GM12892 (cell line): ENCODE measurements at regions not wholly inside any gene's neighbourhood (a gene's known extent, or its start where the extent isn't known, plus 50 kb on each side); places are given as distances from the start of the nearest gene placed in this dataset.

Experiments
- DNase-seq: peaks from one replicate; pipeline ENCODE4 v3.0.0; 2011; ENCODE audit not compliant: insufficient read length
- FAIRE-seq: peaks from 2 replicates; lab custom pipeline; 2011; peaks lifted over from hg19 to GRCh38; lab: Jason Lieb, UNC
- POLR2A ChIP-seq: IDR thresholded peaks from 2 replicates; pipeline ENCODE4 v1.6.1; 2011; ENCODE audit warnings: low read depth, low read length, control low read depth
- POLR2AphosphoS5 ChIP-seq: IDR thresholded peaks from 2 replicates; pipeline ENCODE4 v1.6.1; 2011; ENCODE audit warnings: low read depth, low read length, control low read depth
- TAF1 ChIP-seq: IDR thresholded peaks from 2 replicates; pipeline ENCODE4 v1.6.1; 2011; ENCODE audit warnings: low read depth, mild to moderate bottlenecking, control low read depth, low read length, borderline replicate concordance

DNA sequence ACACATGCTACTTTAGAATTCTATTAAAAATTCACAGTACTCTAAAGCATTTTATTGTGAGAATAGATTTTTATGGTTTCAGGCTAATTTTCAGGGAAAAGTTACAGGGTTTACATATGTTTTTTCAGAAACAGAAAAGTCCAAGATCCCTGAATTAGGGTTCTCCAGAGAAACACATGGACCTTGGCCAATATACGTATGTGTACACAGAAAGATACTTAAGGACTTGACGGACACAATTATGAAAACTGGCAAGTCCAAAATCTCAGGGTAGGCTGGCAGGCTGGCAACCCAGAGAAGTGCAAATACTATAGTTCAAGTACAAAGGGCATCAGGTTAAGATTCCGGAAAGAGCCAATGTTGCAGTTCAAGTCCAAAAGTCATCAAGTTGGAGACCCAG is 1897.8 kb upstream of the PCDH10 start:
- no peak for FAIRE-seq
- DNase-seq = no peak
- TF ChIP-seq POLR2AphosphoS5 (no peak), TAF1 (no peak), POLR2A (no peak)

GRCh38 chr4:131257241-131257640 is 1891.9 kb upstream of the PCDH10 start:
- FAIRE-seq (no peak), DNase-seq (no peak)
- no peak for TF ChIP-seq TAF1
- no peak for TF ChIP-seq POLR2AphosphoS5
- TF ChIP-seq POLR2A = no peak

DNA sequence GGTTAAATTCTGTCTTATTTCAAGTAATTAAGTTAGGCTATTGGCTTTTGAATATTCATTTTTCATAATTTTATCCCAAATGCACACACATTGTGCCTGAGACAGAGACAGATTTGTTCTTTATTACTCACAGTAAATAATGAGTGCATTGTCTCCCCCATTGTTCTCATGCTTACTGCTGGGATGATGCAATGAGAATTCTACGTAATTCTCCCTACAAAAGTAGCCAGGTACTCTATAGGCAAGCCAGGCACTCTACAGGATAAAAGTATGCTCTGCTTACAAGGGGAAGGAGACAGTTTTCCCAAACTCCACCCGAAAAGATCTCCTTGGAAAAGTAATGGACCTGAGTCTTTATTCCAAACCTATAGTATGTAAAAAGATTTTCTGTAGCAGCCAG is 1890.7 kb upstream of the PCDH10 start:
- DNase-seq (no peak), FAIRE-seq (no peak)
- TF ChIP-seq POLR2A = no peak
- TF ChIP-seq TAF1 = no peak
- TF ChIP-seq POLR2AphosphoS5 = no peak

- DNase-seq (no peak), FAIRE-seq (no peak)
- TF ChIP-seq POLR2AphosphoS5 = no peak
- no peak for TF ChIP-seq POLR2A
- no peak for TF ChIP-seq TAF1
Measured at GRCh38 chr4:131288441-131288840, 1860.7 kb upstream of the PCDH10 start.

DNA sequence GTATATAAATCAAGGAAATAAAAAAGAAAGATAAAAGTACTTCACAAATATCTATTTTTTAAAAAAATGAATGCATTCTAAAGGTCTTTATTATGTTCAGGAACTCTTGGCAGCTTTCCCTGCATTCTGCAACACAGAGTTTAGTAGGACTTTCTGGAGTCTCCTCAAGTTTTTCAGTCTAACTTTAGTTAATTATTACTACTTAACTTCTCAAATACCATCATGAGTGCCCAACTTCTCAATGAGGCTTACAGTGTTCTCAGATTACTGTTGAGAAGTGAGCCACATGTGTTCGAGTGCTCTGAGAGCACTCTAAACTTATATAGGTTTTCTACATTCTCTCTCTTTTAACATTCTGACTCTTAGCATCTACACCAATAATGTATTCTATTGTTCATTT is 1852.9 kb upstream of the PCDH10 start:
- FAIRE-seq = no peak
- TF ChIP-seq POLR2A (no peak), POLR2AphosphoS5 (no peak), TAF1 (no peak)

DNA sequence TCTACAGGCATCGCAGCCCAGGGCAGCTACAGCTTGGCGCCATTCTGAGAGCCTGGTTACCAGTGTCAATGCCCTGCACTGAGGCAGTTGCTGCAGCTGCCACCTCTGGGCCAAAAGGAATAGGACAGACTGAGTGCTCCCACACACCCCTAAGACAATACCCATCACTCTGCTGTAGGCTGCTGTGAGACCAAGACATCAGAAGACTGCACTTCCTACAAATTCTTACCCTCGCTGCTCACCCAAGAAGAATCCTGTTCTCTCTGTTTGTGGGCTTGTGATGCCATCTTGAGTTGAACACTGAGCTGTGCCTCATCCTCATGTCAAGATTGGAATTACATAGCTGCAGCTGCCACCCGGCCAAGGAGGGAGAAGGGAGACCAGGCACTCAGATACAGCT is 1847.0 kb upstream of the PCDH10 start:
- FAIRE-seq (no peak), DNase-seq (no peak)
- TF ChIP-seq TAF1 = no peak
- TF ChIP-seq POLR2AphosphoS5 = no peak
- no peak for TF ChIP-seq POLR2A

More for the DNA sequence above, 1852.9 kb upstream of the PCDH10 start:
- no peak for DNase-seq

DNA sequence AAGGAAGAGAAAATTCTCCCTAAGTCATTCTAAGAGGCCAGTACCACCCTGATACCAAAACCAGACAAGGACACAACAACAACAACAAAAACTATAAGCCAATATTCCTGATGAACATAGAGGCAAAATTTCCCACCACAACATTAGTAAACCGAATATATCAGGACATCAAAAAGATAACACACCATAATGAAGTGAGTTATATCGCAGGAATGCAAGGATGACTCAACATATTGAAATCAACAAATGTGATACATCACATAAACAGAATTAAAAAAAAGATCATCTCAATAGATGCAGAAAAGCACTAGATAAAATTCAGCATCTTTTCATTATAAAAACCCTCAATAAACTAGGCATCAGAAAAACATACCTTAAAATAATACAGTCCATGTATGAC is 1844.4 kb upstream of the PCDH10 start:
- DNase-seq (no peak), FAIRE-seq (no peak)
- TF ChIP-seq POLR2A (no peak), POLR2AphosphoS5 (no peak), TAF1 (no peak)

DNA sequence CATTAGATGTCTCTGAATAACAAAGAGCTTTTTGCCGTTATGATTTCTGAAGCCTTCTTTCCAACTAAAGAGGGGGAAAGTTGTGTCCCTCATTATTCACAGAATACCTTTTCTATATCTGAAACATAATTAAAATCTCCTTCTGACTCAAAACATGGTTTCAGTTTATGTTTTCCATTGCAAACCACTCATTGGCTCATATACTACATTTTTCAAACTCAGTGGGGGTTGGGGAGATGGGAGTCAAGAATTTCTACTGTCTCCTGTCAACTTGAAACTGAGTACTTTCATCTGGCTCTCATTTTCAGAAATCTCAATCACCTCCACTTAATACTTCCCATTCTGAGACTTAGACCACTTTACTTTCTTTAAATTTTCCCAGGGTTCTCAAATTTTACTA is 1839.5 kb upstream of the PCDH10 start:
- FAIRE-seq (no peak), DNase-seq (no peak)
- no peak for TF ChIP-seq POLR2AphosphoS5
- no peak for TF ChIP-seq POLR2A
- TF ChIP-seq TAF1 = no peak

GRCh38 chr4:131316086-131316485 is 1833.0 kb upstream of the PCDH10 start:
- DNase-seq (no peak), FAIRE-seq (no peak)
- TF ChIP-seq POLR2A (no peak), TAF1 (no peak), POLR2AphosphoS5 (no peak)

DNA sequence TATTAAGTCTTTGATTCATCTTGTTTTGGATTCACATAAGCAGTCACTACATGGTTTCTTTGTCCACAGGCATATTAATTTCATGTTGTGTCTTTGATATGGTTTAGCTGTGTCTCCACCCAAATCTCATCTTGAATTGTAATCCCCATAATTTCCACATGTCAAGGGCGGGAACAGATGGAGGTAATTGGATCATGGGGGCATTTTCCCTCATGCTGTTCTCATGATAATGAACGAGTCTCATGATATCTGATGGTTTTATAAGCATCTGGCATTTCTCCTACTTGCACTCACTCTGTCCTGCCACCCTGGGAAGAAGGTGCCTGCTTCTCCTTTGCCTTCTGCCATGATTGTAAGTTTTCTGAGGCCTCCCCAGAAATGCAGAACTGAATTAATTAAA is 1811.2 kb upstream of the PCDH10 start:
- FAIRE-seq (no peak), DNase-seq (no peak)
- TF ChIP-seq TAF1 (no peak), POLR2AphosphoS5 (no peak), POLR2A (no peak)

DNA sequence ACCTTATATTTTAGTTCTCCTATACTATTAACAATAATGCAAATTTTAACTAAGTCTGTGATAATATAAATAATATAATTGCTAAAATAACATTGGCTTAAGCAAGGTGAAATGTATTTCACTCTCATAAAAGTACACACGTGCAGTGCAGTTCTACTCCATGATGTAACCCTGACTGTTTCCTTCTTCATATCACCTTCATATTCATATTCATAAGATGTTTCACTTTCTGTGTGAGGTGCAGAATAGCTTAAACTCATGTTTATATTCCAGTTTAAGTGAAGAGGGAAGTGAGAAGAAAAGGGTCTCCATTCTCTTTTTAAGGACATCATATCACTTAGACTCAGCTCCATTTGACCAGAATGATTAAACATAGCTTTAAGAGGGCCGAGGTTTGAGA is 1810.0 kb upstream of the PCDH10 start:
- no peak for DNase-seq
- TF ChIP-seq POLR2A (no peak), POLR2AphosphoS5 (no peak), TAF1 (no peak)
- no peak for FAIRE-seq

GRCh38 chr4:131344761-131345160 is 1804.3 kb upstream of the PCDH10 start:
- no peak for TF ChIP-seq POLR2A
- TF ChIP-seq POLR2AphosphoS5 = no peak
- no peak for TF ChIP-seq TAF1
- DNase-seq (no peak), FAIRE-seq (no peak)
